ENCODE measurements at regions not wholly inside any gene's neighbourhood (a gene's known extent, or its start where the extent isn't known, plus 50 kb on each side); places are given as distances from the start of the nearest gene placed in this dataset.

- dilution Hi-C loops (cut with MboI; ENCODE audit: extremely low pct_ligation_motif_present, low sequenced_read_pairs): no loop called here
- Histone ChIP-seq H3K4me1 (ENCODE audit: control insufficient read depth, extremely low read depth, insufficient read depth, low read length) (no peaks in the 10 kb centered on the region), H3K27ac (ENCODE audit: insufficient read depth, low read depth, low read length) (no peak overlapping the region), H3K9me1 (replicated peaks; ENCODE audit: control insufficient read depth, extremely low read depth, insufficient read depth, low read length) (no peaks in the 10 kb centered on the region), H3K9ac (replicated peaks; ENCODE audit: extremely low read depth, insufficient read depth, low read length) (no peak overlapping the region), H3K4me3 (replicated peaks in 1 of 3; ENCODE audit: insufficient read depth in 1 of 3, low read depth in 1 of 3, low read length in 3 of 3) (no peak overlapping the region), H3K27me3 (ENCODE audit: control insufficient read depth in 2 of 2, insufficient read depth in 2 of 2, low read length in 2 of 2) (peaks cover 3 to 7% of the 10 kb centered on the region in 2 experiments), H3K9me3 (replicated peaks; ENCODE audit: control insufficient read depth, insufficient read depth, low read length) (no peaks in the 10 kb centered on the region), H3K4me2 (ENCODE audit: insufficient read depth, low read length) (no peak overlapping the region), H2AFZ (ENCODE audit: low read depth, low read length) (no peak overlapping the region), H3K36me3 (ENCODE audit: control insufficient read depth in 2 of 2, extremely low read depth in 1 of 2, insufficient read depth in 2 of 2, low read length in 2 of 2) (no peaks in the 10 kb centered on the region), H3K79me2 (ENCODE audit: control insufficient read depth, insufficient read depth, low read length) (no peaks in the 10 kb centered on the region), H4K20me1 (replicated peaks; ENCODE audit: control insufficient read depth, extremely low read depth, insufficient read depth, low read length) (no peaks in the 10 kb centered on the region)
- BruUV-seq (replicated peaks): no TSS peak
- DNase-seq (ENCODE audit: low read depth, low spot score) (peak; percentile 7), FAIRE-seq (no peak)
- POLR2A ChIA-PET: no interaction called here
- TF ChIP-seq JUN (IDR thresholded peaks at IDR 0.05; ENCODE audit: borderline replicate concordance, insufficient read depth, insufficient read length, low read depth) (no peak), CTCF (IDR thresholded peaks at IDR 0.05; ENCODE audit: extremely low read depth in 1 of 2, insufficient read depth in 1 of 2, low read depth in 1 of 2, low read length in 2 of 2) (no peak), GATA2 (IDR thresholded peaks at IDR 0.05; ENCODE audit: insufficient read depth, insufficient read length, low read depth, low read length) (no peak), FOS (IDR thresholded peaks at IDR 0.05; ENCODE audit: borderline replicate concordance, insufficient read depth, low read length) (no peak), MYC (IDR thresholded peaks at IDR 0.05; ENCODE audit: low read depth, low read length) (no peak), POLR2A (IDR thresholded peaks at IDR 0.05; ENCODE audit: low read depth, low read length) (no peak), EZH2 (IDR thresholded peaks at IDR 0.05; ENCODE audit: borderline replicate concordance, low read depth, low read length, severe bottlenecking) (no peak), POLR2AphosphoS5 (IDR thresholded peaks at IDR 0.05; ENCODE audit: insufficient read depth, low read depth, low read length) (no peak)
- TF ChIP-seq, protein P1, sequence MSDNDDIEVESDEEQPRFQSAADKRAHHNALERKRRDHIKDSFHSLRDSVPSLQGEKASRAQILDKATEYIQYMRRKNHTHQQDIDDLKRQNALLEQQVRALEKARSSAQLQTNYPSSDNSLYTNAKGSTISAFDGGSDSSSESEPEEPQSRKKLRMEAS (IDR thresholded peaks at IDR 0.05; ENCODE audit: insufficient read depth, insufficient read length): no peak
- intact Hi-C loops (cut with micrococcal nuclease): no loop called here
- CTCF ChIA-PET: interaction anchor here (1.2 kb wide), 1 partner anchor 10 kb away, joined by 4 read pairs; no protein-coding TSS in a partner anchor
Measured at GRCh38 chr18:25737710-25738311, 352.6 kb downstream of the SS18 start.
